Heart left ventricle (tissue), 16 donors: ENCODE measurements at regions not wholly inside any gene's neighbourhood (a gene's known extent, or its start where the extent isn't known, plus 50 kb on each side); places are given as distances from the start of the nearest gene placed in this dataset.
A peak's percentile ranks its signal among the peaks of the same experiment; 100 is the strongest.

Experiments used
- ATAC-seq, 4 donors: fragments of 200-7000 bp; cut with Tn5 transposase; one replicate each; pipeline ENCODE4 v1.9.1; 2020 to 2022; ENCODE audit warnings: moderate library complexity in 4 of 4, mild to moderate bottlenecking in 3 of 4, moderate number of reproducible peaks in 1 of 4
- DNase-seq, 5 donors: peaks; one replicate each; pipeline ENCODE4 v3.0.0-alpha.2; 2020
- H3K27ac ChIP-seq, 12 donors: fragments of 200-600 bp; sonication (generic) in 4 of 12; one replicate each; pipeline versions ENCODE4 v1.5.0 to v1.8.0; 2016 to 2022; ENCODE audit warnings: mild to moderate bottlenecking in 2 of 12
- H3K27me3 ChIP-seq, 9 donors: fragments of 200-600 bp; sonication (generic) in 2 of 9; one replicate each; pipeline versions ENCODE4 v1.5.1 to v1.8.0; 2016 to 2022; ENCODE audit warnings: mild to moderate bottlenecking in 3 of 9
- H3K36me3 ChIP-seq, 9 donors: fragments of 200-600 bp; sonication (generic) in 2 of 9; one replicate each; pipeline versions ENCODE4 v1.5.0 to v1.8.0; 2018 to 2022; ENCODE audit warnings: mild to moderate bottlenecking in 2 of 9
- H3K4me1 ChIP-seq, 12 donors: fragments of 200-600 bp; sonication (generic) in 4 of 12; one replicate each; pipeline versions ENCODE4 v1.5.0 to v1.8.0; 2016 to 2022; ENCODE audit warnings: mild to moderate bottlenecking in 3 of 12
- H3K4me3 ChIP-seq, 12 donors: fragments of 200-600 bp; sonication (generic) in 4 of 12; one replicate each; pipeline versions ENCODE4 v1.5.0 to v1.8.0; 2017 to 2022; ENCODE audit warnings: mild to moderate bottlenecking in 9 of 12, moderate library complexity in 4 of 12
- H3K9me3 ChIP-seq, 12 donors: fragments of 200-600 bp; sonication (generic) in 4 of 12; one replicate each; pipeline versions ENCODE4 v1.5.0 to v1.8.0; 2016 to 2022; ENCODE audit warnings: mild to moderate bottlenecking in 1 of 12
- CTCF ChIP-seq, 12 donors: fragments of 200-600 bp; sonication (generic) in 4 of 12; IDR thresholded peaks; one replicate each; pipeline versions ENCODE4 v1.5.0 to v1.8.0; 2018 to 2022; ENCODE audit warnings: antibody characterized with exemption in 12 of 12, mild to moderate bottlenecking in 5 of 12
- POLR2A ChIP-seq, 2 donors: fragments of 450-650 bp; IDR thresholded peaks; one replicate each; pipeline ENCODE4 v1.6.1; 2017; ENCODE audit warnings: antibody characterized with exemption in 2 of 2, mild to moderate bottlenecking in 2 of 2, moderate library complexity in 2 of 2
- WGBS, 4 donors: extraction: QIAGEN DNeasy Blood & Tissue Kit in 2 of 4; methylation state at CpG; one replicate each; pipeline versions ENCODE4 v1.1.5 to v1.1.7; 2013 to 2018; 5-methylcytosine and 5-hydroxymethylcytosine counted together
- intact Hi-C, 10 donors: fragments of 100-400 bp; cut with DNase I; formaldehyde crosslinking; loops; one replicate each; pipeline versions ENCODE4 v1.11.1 to v1.14.2; 2022
- donor health status: ischemic (EF 13 %, LVEDD 7.1; RV severe dilation, severe dysfunction).
- donor health status: healthy with polysubstance abuse.
- donor health status: DM: no; HTN: yes; CAD: no.
- donor health status: DM: no; HTN: no; CAD: no.
- donor health status: ischemic (EF 25% LVEDD 6.9; RV normal size, moderate dysfunction).
- donor health status: ischemic (EF 25% LVEDD 5.7; RV mildly dilated, moderate dysfunction).
- donor health status: healthy.
- donor health status: DM: yes; HTN: yes; CAD: no.
- donor health status: ischemic (EF 35%, LVEDD 5.7; RV mildly dilated, moderate dysfunction).
- donor health status: nonischemic (EF 11% LVEDD 7.7; RV severe dilation, severe dysfunction).
- donor health status: DM: yes; HTN: yes; CAD: no.
- donor health status: PGD.
- donor health status: ischemic (EF 29% LVEDD 5.4; RV normal size, mild dysfunction).
- donor health status: nonischemic (EF 23%, LVEDD 6.1; RV moderate dilation, normal function).

GRCh38 chr21:30083225-30083945 is 83.2 kb downstream of the CLDN17 start:
- no peak for TF ChIP-seq CTCF (IDR thresholded peaks at IDR 0.05)
- TF ChIP-seq POLR2A (IDR thresholded peaks at IDR 0.05), result no peak
- intact Hi-C loops, result no loop called here
- DNase-seq, result no peak
- no peaks in the 10 kb centered on the region for H3K36me3 ChIP-seq
- peaks cover 0 to 4% (median 0%) of the 10 kb centered on the region in 9 donors for H3K27me3 ChIP-seq
- no peaks in the 10 kb centered on the region for H3K4me1 ChIP-seq
- WGBS, 4 donors, result 26 to 33% (median 31%) methylated on average over 4 of the region's 4 CpGs
- H3K9me3 ChIP-seq, result peaks cover 0 to 2% (median 0%) of the 10 kb centered on the region in 12 donors
- no peak overlapping the region for H3K4me3 ChIP-seq
- ATAC-seq, result no peak
- no peak overlapping the region for H3K27ac ChIP-seq

- no peaks in the 10 kb centered on the region for H3K36me3 ChIP-seq
- no peaks in the 10 kb centered on the region for H3K27me3 ChIP-seq
- DNase-seq, result no peak
- H3K9me3 ChIP-seq, result peaks cover 0 to 4% (median 0%) of the 10 kb centered on the region in 12 donors
- H3K4me1 ChIP-seq, result no peaks in the 10 kb centered on the region
- no peak overlapping the region for H3K27ac ChIP-seq
- WGBS, 4 donors, result 74 to 87% (median 80%) methylated on average over 2 of the region's 2 CpGs
- TF ChIP-seq CTCF (IDR thresholded peaks at IDR 0.05) (no peak), POLR2A (IDR thresholded peaks at IDR 0.05) (no peak)
- intact Hi-C loops, result no loop called here
- ATAC-seq, result no peak
- H3K4me3 ChIP-seq, result no peak overlapping the region
Observed at GRCh38 chr21:30081506-30081905, 85.1 kb downstream of the CLDN17 start.

- 13 to 21% (median 17%) methylated on average over 4 of the region's 4 CpGs for WGBS, 4 donors
- no peak overlapping the region for H3K4me3 ChIP-seq
- intact Hi-C loops, result loop anchor here in 3 of 10 donors (2.0 to 10.0 kb wide), 2 partner anchors 182 to 184 kb away; no protein-coding TSS in a partner anchor
- no peaks in the 10 kb centered on the region for H3K36me3 ChIP-seq
- DNase-seq (no peak), ATAC-seq (no peak)
- no peaks in the 10 kb centered on the region for H3K27me3 ChIP-seq
- H3K27ac ChIP-seq, result no peak overlapping the region
- TF ChIP-seq CTCF (IDR thresholded peaks at IDR 0.05) (peak in 6 of 12 donors; percentile 7 to 38 (median 28)), POLR2A (IDR thresholded peaks at IDR 0.05) (no peak)
- H3K9me3 ChIP-seq, result peaks cover 0 to 8% (median 0%) of the 10 kb centered on the region in 12 donors
- H3K4me1 ChIP-seq, result no peaks in the 10 kb centered on the region
Observed at GRCh38 chr21:30072496-30072895, 94.1 kb downstream of the CLDN17 start.

- H3K4me3 ChIP-seq, result no peak overlapping the region
- H3K27ac ChIP-seq, result no peak overlapping the region
- H3K4me1 ChIP-seq, result no peaks in the 10 kb centered on the region
- no peak for DNase-seq
- no peak for ATAC-seq
- WGBS, 4 donors, result 5 to 12% (median 11%) methylated on average over 1 of the region's 1 CpG
- no peak for TF ChIP-seq CTCF (IDR thresholded peaks at IDR 0.05)
- TF ChIP-seq POLR2A (IDR thresholded peaks at IDR 0.05), result no peak
- no peaks in the 10 kb centered on the region for H3K9me3 ChIP-seq
- H3K27me3 ChIP-seq, result no peaks in the 10 kb centered on the region
- no peaks in the 10 kb centered on the region for H3K36me3 ChIP-seq
- intact Hi-C loops, result loop anchor here in 1 of 10 donors (10.0 kb wide), 1 partner anchor 146 kb away; no protein-coding TSS in a partner anchor
Observed at GRCh38 chr21:30058928-30059327, 107.7 kb downstream of the CLDN17 start.
